ENCODE measurements at regions not wholly inside any gene's neighbourhood (a gene's known extent, or its start where the extent isn't known, plus 50 kb on each side); places are given as distances from the start of the nearest gene placed in this dataset.
"Not testable (repeated sequence)": the region's sequence is repeated elsewhere in the genome, so short reads cannot be mapped to it uniquely, and the experiment has no call there.

DNA sequence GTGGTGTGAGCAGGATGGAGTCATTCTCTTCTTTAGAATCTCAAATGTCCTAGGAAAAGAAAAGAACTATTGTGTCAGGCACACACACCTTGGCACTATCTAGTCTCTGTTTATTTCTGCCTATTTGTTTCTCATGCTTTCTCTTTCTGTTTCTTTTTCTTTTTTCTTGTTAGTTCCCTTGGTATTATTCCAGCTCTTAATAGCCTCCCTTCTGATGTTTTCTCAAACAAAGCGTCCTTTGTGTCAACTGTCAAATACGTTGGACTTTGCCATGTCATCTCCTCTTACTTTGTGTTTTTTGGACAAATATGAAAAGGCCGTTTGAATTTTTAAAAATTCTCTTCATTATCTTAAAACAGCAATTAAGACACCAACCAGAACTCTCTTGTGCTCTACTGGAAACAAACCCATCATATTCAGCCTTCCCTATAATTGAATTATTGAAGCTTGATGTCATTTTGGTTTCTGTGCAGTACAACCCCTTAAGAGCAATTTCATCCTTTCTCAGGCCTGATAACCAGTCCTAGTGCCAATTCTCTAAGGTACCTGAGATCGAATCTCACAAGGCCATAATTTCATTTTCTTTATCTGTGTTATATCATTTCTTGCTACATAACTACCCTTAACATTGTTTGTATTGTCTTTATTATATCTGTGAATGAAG, 497.8 kb upstream of the NRP1 start:
- no peaks in the 10 kb centered on the region for H3K36me3 ChIP-seq (ENCODE audit: control insufficient read depth, low read length)
- H3K79me2 ChIP-seq (ENCODE audit: control insufficient read depth, low read length): no peaks in the 10 kb centered on the region
- no peaks in the 10 kb centered on the region for H3K9me2 ChIP-seq (replicated peaks; ENCODE audit: control insufficient read depth, low read length)
- H4K20me1 ChIP-seq (ENCODE audit: control insufficient read depth, insufficient read depth, low read depth, low read length): no peaks in the 10 kb centered on the region
- no peaks in the 10 kb centered on the region for H3K27me3 ChIP-seq (ENCODE audit: control insufficient read depth, low read length)
- no peaks in the 10 kb centered on the region for H3K4me1 ChIP-seq (ENCODE audit: control insufficient read depth, low read length)
- no peaks in the 10 kb centered on the region for H3F3A ChIP-seq (ENCODE audit: control insufficient read depth, insufficient read depth)
- no peak overlapping the region for H3K27ac ChIP-seq (ENCODE audit: low read depth, low read length)
- H3K9me3 ChIP-seq (ENCODE audit: control insufficient read depth, insufficient read depth, low read length): peaks cover 4% of the 10 kb centered on the region; the same call in 1 of the 2 replicates
- H3K4me2 ChIP-seq (ENCODE audit: low read length): no peak overlapping the region
- no peak overlapping the region for H3K4me3 ChIP-seq (ENCODE audit: low read length)
- TF ChIP-seq, protein P1, sequence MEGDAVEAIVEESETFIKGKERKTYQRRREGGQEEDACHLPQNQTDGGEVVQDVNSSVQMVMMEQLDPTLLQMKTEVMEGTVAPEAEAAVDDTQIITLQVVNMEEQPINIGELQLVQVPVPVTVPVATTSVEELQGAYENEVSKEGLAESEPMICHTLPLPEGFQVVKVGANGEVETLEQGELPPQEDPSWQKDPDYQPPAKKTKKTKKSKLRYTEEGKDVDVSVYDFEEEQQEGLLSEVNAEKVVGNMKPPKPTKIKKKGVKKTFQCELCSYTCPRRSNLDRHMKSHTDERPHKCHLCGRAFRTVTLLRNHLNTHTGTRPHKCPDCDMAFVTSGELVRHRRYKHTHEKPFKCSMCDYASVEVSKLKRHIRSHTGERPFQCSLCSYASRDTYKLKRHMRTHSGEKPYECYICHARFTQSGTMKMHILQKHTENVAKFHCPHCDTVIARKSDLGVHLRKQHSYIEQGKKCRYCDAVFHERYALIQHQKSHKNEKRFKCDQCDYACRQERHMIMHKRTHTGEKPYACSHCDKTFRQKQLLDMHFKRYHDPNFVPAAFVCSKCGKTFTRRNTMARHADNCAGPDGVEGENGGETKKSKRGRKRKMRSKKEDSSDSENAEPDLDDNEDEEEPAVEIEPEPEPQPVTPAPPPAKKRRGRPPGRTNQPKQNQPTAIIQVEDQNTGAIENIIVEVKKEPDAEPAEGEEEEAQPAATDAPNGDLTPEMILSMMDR (IDR thresholded peaks at IDR 0.05; ENCODE audit: low read depth, low read length, poor library complexity, severe bottlenecking): no peak
- TF ChIP-seq EZH2phosphoT487 (IDR thresholded peaks at IDR 0.05; ENCODE audit: borderline replicate concordance, low read length): no peak

- Histone ChIP-seq H3K27me3 (ENCODE audit: control insufficient read depth, low read length) (no peaks in the 10 kb centered on the region), H3K36me3 (ENCODE audit: control insufficient read depth, low read length) (no peaks in the 10 kb centered on the region), H3F3A (ENCODE audit: control insufficient read depth, insufficient read depth) (no peaks in the 10 kb centered on the region), H3K9me2 (replicated peaks; ENCODE audit: control insufficient read depth, low read length) (no peaks in the 10 kb centered on the region), H3K4me1 (ENCODE audit: control insufficient read depth, low read length) (no peaks in the 10 kb centered on the region), H3K4me3 (ENCODE audit: low read length) (no peak overlapping the region), H3K4me2 (ENCODE audit: low read length) (no peak overlapping the region), H3K27ac (ENCODE audit: low read depth, low read length) (no peak overlapping the region), H4K20me1 (ENCODE audit: control insufficient read depth, insufficient read depth, low read depth, low read length) (no peaks in the 10 kb centered on the region), H3K9me3 (ENCODE audit: control insufficient read depth, insufficient read depth, low read length) (peaks cover 4% of the 10 kb centered on the region; the same call in 1 of the 2 replicates), H3K79me2 (ENCODE audit: control insufficient read depth, low read length) (no peaks in the 10 kb centered on the region)
- TF ChIP-seq, protein P1 (IDR thresholded peaks at IDR 0.05; ENCODE audit: low read depth, low read length, poor library complexity, severe bottlenecking): no peak
- TF ChIP-seq EZH2phosphoT487 (IDR thresholded peaks at IDR 0.05; ENCODE audit: borderline replicate concordance, low read length): no peak
Measured at GRCh38 chr10:33831591-33831990, 497.1 kb upstream of the NRP1 start.

DNA sequence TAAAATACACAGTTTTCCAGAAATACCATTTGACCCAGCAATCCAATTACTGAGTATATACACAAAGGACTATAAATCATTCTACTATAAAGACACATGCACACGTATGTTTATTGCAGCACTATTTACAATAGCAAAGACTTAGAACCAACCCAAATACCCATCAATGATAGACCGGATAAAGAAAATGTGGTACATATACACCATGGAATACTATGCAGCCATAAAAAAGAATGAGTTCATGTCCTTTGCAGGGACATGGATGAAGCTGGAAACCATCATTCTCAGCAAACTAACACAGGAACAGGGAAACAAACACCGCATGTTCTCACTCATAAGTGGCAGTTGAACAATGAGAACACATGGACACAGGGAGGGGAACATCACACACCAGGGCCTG, 495.4 kb upstream of the NRP1 start:
- H3K4me2 ChIP-seq (ENCODE audit: low read length); H3F3A ChIP-seq (ENCODE audit: control insufficient read depth, insufficient read depth); H3K79me2 ChIP-seq (ENCODE audit: control insufficient read depth, low read length); H3K9me3 ChIP-seq (ENCODE audit: control insufficient read depth, insufficient read depth, low read length); H3K27me3 ChIP-seq (ENCODE audit: control insufficient read depth, low read length); H3K36me3 ChIP-seq (ENCODE audit: control insufficient read depth, low read length); H3K9me2 ChIP-seq (replicated peaks; ENCODE audit: control insufficient read depth, low read length); H3K4me3 ChIP-seq (ENCODE audit: low read length); H4K20me1 ChIP-seq (ENCODE audit: control insufficient read depth, insufficient read depth, low read depth, low read length); H3K4me1 ChIP-seq (ENCODE audit: control insufficient read depth, low read length); H3K27ac ChIP-seq (ENCODE audit: low read depth, low read length): not testable (repeated sequence)

DNA sequence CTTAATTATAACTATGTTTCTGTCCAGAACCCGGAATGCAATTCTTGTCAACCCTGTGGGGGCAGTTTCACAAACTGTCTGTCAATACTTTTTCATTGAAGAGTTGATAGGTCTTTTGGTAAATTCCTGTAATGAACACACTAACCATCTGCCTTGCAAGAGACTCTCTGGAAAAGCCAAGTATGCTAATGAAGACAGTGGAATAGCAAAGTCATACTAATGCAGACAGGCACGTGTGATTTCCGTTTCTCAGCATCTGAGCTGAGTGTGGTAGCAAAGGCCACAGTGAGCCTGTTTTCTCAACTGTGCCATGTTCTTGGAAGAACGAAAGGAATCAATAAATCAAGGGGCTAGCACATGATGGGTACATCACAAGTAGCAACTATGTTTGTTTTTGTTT, 494.1 kb upstream of the NRP1 start:
- Histone ChIP-seq H3K4me3 (ENCODE audit: low read length) (no peak overlapping the region), H3K4me2 (ENCODE audit: low read length) (no peak overlapping the region), H4K20me1 (ENCODE audit: control insufficient read depth, insufficient read depth, low read depth, low read length) (no peaks in the 10 kb centered on the region), H3K9me3 (ENCODE audit: control insufficient read depth, insufficient read depth, low read length) (peaks cover 4% of the 10 kb centered on the region; the same call in 1 of the 2 replicates), H3K27me3 (ENCODE audit: control insufficient read depth, low read length) (no peaks in the 10 kb centered on the region), H3K79me2 (ENCODE audit: control insufficient read depth, low read length) (no peaks in the 10 kb centered on the region), H3K27ac (ENCODE audit: low read depth, low read length) (no peak overlapping the region), H3K36me3 (ENCODE audit: control insufficient read depth, low read length) (no peaks in the 10 kb centered on the region), H3F3A (ENCODE audit: control insufficient read depth, insufficient read depth) (no peaks in the 10 kb centered on the region), H3K9me2 (replicated peaks; ENCODE audit: control insufficient read depth, low read length) (no peaks in the 10 kb centered on the region), H3K4me1 (ENCODE audit: control insufficient read depth, low read length) (no peaks in the 10 kb centered on the region)
- TF ChIP-seq, protein P1 (IDR thresholded peaks at IDR 0.05; ENCODE audit: low read depth, low read length, poor library complexity, severe bottlenecking): no peak
- TF ChIP-seq EZH2phosphoT487 (IDR thresholded peaks at IDR 0.05; ENCODE audit: borderline replicate concordance, low read length): no peak
